ENCODE measurements at regions not wholly inside any gene's neighbourhood (a gene's known extent, or its start where the extent isn't known, plus 50 kb on each side); places are given as distances from the start of the nearest gene placed in this dataset.
A peak's percentile ranks its signal among the peaks of the same experiment; 100 is the strongest.

DNA sequence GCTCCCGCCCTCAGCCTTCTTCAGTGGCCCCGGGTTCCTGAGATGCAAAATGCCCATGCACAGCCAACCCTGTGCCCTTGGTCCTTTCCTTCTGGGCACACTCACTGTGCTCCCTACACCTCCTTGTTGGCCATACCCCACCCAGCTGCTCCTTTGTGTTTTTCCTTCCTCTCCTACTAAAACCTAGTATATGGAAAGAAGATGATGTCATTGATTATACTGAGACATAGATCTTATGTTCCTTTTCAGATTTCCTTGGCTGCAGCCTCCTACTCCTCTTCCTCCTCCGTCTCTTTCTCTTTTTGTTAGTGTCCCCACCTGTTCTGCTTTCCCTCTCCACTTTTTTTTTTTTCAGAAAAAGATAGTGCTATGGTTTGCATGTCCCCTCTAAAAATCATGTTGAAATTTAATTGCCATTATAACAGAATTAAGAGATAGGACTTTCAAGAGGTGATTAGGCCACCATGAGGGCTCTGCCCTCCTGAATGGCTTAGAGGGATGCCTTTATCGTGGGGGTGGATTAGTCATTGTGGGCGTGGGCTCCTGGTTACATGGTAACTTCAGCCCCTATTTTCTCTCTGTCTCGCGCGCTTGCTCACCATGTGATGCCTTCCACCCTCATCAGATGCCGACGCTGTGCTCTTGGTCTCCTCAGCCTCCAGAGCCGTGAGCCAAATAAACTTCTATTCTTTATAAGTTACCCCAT is 254.9 kb upstream of the GATB start:
- Histone ChIP-seq H3K4me2 (ENCODE audit: low read length) (no peak overlapping the region), H3K27ac (ENCODE audit: low read length) (no peak overlapping the region), H2AFZ (ENCODE audit: low read length) (no peak overlapping the region), H3K4me1 (ENCODE audit: insufficient read depth, low read length) (peaks cover 18% of the 10 kb centered on the region), H3K4me3 (ENCODE audit: low read length) (no peak overlapping the region), H3K9ac (ENCODE audit: low read length) (no peak overlapping the region), H4K20me1 (ENCODE audit: low read length) (no peaks in the 10 kb centered on the region), H3F3A (ENCODE audit: low read length, unreplicated experiment) (peaks cover 7% of the 10 kb centered on the region), H3K36me3 (ENCODE audit: low read depth, low read length) (no peaks in the 10 kb centered on the region), H3K27me3 (ENCODE audit: low read length) (no peaks in the 10 kb centered on the region), H3K9me3 (ENCODE audit: low read length) (no peaks in the 10 kb centered on the region), H3K9me2 (replicated peaks; ENCODE audit: low read length) (no peaks in the 10 kb centered on the region), H3K79me2 (ENCODE audit: low read length) (no peaks in the 10 kb centered on the region)
- intact Hi-C loops (cut with micrococcal nuclease): no loop called here
- ATAC-seq (no peak), DNase-seq (no peak)
- POLR2A ChIA-PET (ENCODE audit: unreplicated experiment): no interaction called here
- CTCF ChIA-PET: no interaction called here
- no TSS peak for BruUV-seq (replicated peaks)
- TF ChIP-seq, protein P1, sequence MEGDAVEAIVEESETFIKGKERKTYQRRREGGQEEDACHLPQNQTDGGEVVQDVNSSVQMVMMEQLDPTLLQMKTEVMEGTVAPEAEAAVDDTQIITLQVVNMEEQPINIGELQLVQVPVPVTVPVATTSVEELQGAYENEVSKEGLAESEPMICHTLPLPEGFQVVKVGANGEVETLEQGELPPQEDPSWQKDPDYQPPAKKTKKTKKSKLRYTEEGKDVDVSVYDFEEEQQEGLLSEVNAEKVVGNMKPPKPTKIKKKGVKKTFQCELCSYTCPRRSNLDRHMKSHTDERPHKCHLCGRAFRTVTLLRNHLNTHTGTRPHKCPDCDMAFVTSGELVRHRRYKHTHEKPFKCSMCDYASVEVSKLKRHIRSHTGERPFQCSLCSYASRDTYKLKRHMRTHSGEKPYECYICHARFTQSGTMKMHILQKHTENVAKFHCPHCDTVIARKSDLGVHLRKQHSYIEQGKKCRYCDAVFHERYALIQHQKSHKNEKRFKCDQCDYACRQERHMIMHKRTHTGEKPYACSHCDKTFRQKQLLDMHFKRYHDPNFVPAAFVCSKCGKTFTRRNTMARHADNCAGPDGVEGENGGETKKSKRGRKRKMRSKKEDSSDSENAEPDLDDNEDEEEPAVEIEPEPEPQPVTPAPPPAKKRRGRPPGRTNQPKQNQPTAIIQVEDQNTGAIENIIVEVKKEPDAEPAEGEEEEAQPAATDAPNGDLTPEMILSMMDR (conservative IDR thresholded peaks at IDR 0.05; ENCODE audit: low read depth, low read length): no peak
- TF ChIP-seq EZH2phosphoT487 (IDR thresholded peaks at IDR 0.05; ENCODE audit: borderline replicate concordance, low read length): no peak
- no peak for TF ChIP-seq EZH2 (IDR thresholded peaks at IDR 0.05; ENCODE audit: low read length, unreplicated experiment)

DNA sequence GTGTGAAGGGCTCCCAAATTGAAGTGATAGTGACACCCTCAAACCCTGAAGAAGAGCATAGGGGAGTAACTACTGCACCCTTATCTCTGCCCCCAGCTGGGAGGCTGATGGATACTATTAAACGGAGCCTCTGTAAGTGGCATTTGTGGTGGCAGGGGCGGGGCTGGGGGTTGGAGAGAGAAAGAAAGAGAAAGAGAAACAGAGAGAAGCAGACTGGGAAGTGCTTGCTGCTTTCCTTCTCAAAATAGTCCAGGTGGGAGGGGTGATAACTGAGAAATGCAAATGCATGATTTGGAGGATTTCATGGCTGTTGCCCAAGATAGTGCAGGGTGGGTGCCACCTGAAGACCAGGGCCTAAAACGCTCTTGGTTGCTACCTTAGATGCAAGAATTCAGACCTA is 253.5 kb upstream of the GATB start:
- H3K9ac ChIP-seq (ENCODE audit: low read length): no peak overlapping the region
- no peak overlapping the region for H3K4me2 ChIP-seq (ENCODE audit: low read length)
- ATAC-seq (no peak), DNase-seq (no peak)
- ChIA-PET CTCF (no interaction called here), POLR2A (ENCODE audit: unreplicated experiment) (no interaction called here)
- H3F3A ChIP-seq (ENCODE audit: low read length, unreplicated experiment): peaks cover 7% of the 10 kb centered on the region
- intact Hi-C loops (cut with micrococcal nuclease): no loop called here
- BruUV-seq (replicated peaks): no TSS peak
- no peaks in the 10 kb centered on the region for H3K27me3 ChIP-seq (ENCODE audit: low read length)
- H3K4me1 ChIP-seq (ENCODE audit: insufficient read depth, low read length): peaks cover 33% of the 10 kb centered on the region
- H3K9me3 ChIP-seq (ENCODE audit: low read length): no peaks in the 10 kb centered on the region
- no peaks in the 10 kb centered on the region for H3K79me2 ChIP-seq (ENCODE audit: low read length)
- no peak overlapping the region for H2AFZ ChIP-seq (ENCODE audit: low read length)
- H3K9me2 ChIP-seq (replicated peaks; ENCODE audit: low read length): no peaks in the 10 kb centered on the region
- H3K27ac ChIP-seq (ENCODE audit: low read length): no peak overlapping the region
- no peaks in the 10 kb centered on the region for H4K20me1 ChIP-seq (ENCODE audit: low read length)
- no peak overlapping the region for H3K4me3 ChIP-seq (ENCODE audit: low read length)
- TF ChIP-seq EZH2phosphoT487 (IDR thresholded peaks at IDR 0.05; ENCODE audit: borderline replicate concordance, low read length) (no peak), EZH2 (IDR thresholded peaks at IDR 0.05; ENCODE audit: low read length, unreplicated experiment) (no peak)
- TF ChIP-seq, protein P1 (conservative IDR thresholded peaks at IDR 0.05; ENCODE audit: low read depth, low read length): no peak
- H3K36me3 ChIP-seq (ENCODE audit: low read depth, low read length): no peaks in the 10 kb centered on the region

DNA sequence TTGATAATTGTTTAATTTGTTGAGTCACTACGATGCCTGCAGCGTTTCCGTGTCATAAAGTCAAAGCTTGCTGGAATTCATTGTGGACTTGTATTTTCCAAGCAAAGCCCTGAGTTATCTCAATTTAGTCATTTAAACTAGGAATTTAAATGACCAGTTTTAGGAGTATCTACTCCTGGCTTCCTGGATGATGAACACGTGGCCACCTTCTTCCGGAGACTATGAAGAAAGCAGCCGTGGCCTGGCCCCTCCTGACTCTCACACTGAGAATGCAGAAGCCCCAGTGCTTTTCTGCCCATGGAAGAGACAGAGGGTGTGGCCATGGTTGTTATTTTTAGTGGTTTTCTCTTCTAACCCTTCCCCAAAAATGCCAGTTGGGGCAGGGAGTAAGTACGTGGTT is 250.7 kb upstream of the GATB start:
- Histone ChIP-seq H3F3A (ENCODE audit: low read length, unreplicated experiment) (peaks cover 7% of the 10 kb centered on the region), H3K4me1 (ENCODE audit: insufficient read depth, low read length) (peaks cover 35% of the 10 kb centered on the region), H3K79me2 (ENCODE audit: low read length) (no peaks in the 10 kb centered on the region), H3K9me3 (ENCODE audit: low read length) (no peaks in the 10 kb centered on the region), H3K27ac (ENCODE audit: low read length) (peak overlapping the region; percentile 96), H3K27me3 (ENCODE audit: low read length) (no peaks in the 10 kb centered on the region), H3K9ac (ENCODE audit: low read length) (peak overlapping the region; percentile 66), H3K36me3 (ENCODE audit: low read depth, low read length) (no peaks in the 10 kb centered on the region), H3K9me2 (replicated peaks; ENCODE audit: low read length) (no peaks in the 10 kb centered on the region), H4K20me1 (ENCODE audit: low read length) (no peaks in the 10 kb centered on the region), H3K4me3 (ENCODE audit: low read length) (no peak overlapping the region), H3K4me2 (ENCODE audit: low read length) (peak overlapping the region; percentile 61), H2AFZ (ENCODE audit: low read length) (peak overlapping the region; percentile 29)
- BruUV-seq (replicated peaks): no TSS peak
- ChIA-PET POLR2A (ENCODE audit: unreplicated experiment) (no interaction called here), CTCF (no interaction called here)
- TF ChIP-seq, protein P1 (conservative IDR thresholded peaks at IDR 0.05; ENCODE audit: low read depth, low read length): no peak
- TF ChIP-seq EZH2phosphoT487 (IDR thresholded peaks at IDR 0.05; ENCODE audit: borderline replicate concordance, low read length) (no peak), EZH2 (IDR thresholded peaks at IDR 0.05; ENCODE audit: low read length, unreplicated experiment) (no peak)
- intact Hi-C loops (cut with micrococcal nuclease): loop anchor here (1.0 to 2.0 kb wide), 7 partner anchors 21 to 253 kb away; partner anchors contain the start of gene GATB
- peak; percentile 88 for DNase-seq
- peak; percentile 75 for ATAC-seq

Measured in PC-3 (cell line).